ENCODE measurements at regions not wholly inside any gene's neighbourhood (a gene's known extent, or its start where the extent isn't known, plus 50 kb on each side); places are given as distances from the start of the nearest gene placed in this dataset.

DNA sequence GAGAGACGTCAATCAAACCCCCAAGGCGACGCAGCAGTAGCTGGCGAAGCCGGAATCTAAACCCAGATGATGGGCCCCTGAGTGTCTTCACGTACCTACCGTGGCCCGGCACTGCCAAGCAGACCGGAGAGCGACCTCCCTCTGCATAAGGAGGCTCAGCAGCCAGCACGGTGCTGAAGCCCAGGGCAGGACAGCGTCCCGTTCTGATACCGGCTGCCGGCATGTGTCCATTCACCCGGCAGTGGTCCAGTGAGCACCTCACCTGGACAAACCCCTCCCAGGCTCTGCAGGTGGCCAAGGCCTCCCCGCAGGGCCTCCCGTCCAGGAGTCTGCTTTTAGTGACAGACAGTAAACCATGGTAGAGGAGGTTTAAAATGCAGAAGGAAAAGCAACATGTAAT, 142.0 kb downstream of the BRD1 start:
- no peak for TF ChIP-seq GATA3 (IDR thresholded peaks at IDR 0.05; ENCODE audit: low read depth, low read length)
- no peak for TF ChIP-seq GATA2 (IDR thresholded peaks at IDR 0.05; ENCODE audit: low read depth, low read length)
